Neural progenitor cell (in vitro differentiated cells): ENCODE measurements at regions not wholly inside any gene's neighbourhood (a gene's known extent, or its start where the extent isn't known, plus 50 kb on each side); places are given as distances from the start of the nearest gene placed in this dataset.

Experiments
- DNase-seq: peaks from one replicate; pipeline ENCODE4 v3.0.0-alpha.2; 2016; ENCODE audit warnings: low spot score
- H2AFZ ChIP-seq: fragments of 200-600 bp; sonication (generic); replicated peaks from 2 replicates; pipeline ENCODE4 v1.6.1; 2016; ENCODE audit warnings: antibody characterized with exemption
- H3F3A ChIP-seq: fragments of 200-600 bp; sonication (generic); 2 replicates; pipeline ENCODE4 v1.6.1; 2016; ENCODE audit warnings: antibody characterized with exemption, low read depth
- H3K27ac ChIP-seq: fragments of 200-600 bp; sonication (generic); 2 replicates; pipeline ENCODE4 v1.5.1; 2016; ENCODE audit warnings: mild to moderate bottlenecking
- H3K27me3 ChIP-seq: fragments of 200-600 bp; sonication (generic); 2 replicates; pipeline ENCODE4 v1.6.1; 2016; ENCODE audit warnings: mild to moderate bottlenecking, moderate library complexity
- H3K36me3 ChIP-seq: fragments of 200-600 bp; sonication (generic); 2 replicates; pipeline ENCODE4 v1.5.1; 2016
- H3K4me1 ChIP-seq: fragments of 200-600 bp; sonication (generic); 2 replicates; pipeline ENCODE4 v1.6.1; 2016; ENCODE audit warnings: mixed run types
- H3K4me2 ChIP-seq: fragments of 200-600 bp; sonication (generic); 2 replicates; pipeline ENCODE4 v1.6.1; 2016
- H3K4me3 ChIP-seq: fragments of 200-600 bp; sonication (generic); 2 replicates; pipeline ENCODE4 v1.5.1; 2016
- H3K79me2 ChIP-seq: fragments of 200-600 bp; sonication (generic); 2 replicates; pipeline ENCODE4 v1.6.1; 2016; ENCODE audit warnings: low read depth
- H3K9ac ChIP-seq: fragments of 200-600 bp; sonication (generic); 2 replicates; pipeline ENCODE4 v1.6.1; 2016
- H3K9me3 ChIP-seq: fragments of 200-600 bp; sonication (generic); 2 replicates; pipeline ENCODE4 v1.5.1; 2016; ENCODE audit warnings: low read depth
- H4K20me1 ChIP-seq: fragments of 200-600 bp; sonication (generic); 2 replicates; pipeline ENCODE4 v1.6.1; 2016; ENCODE audit warnings: low read depth
- H3K27ac Mint-ChIP-seq: 3 replicates; pipeline ENCODE4 v1.8.0; 2021; ENCODE audit warnings: mixed read lengths
- H3K27me3 Mint-ChIP-seq: 2 replicates; pipeline ENCODE4 v1.8.0; 2022; ENCODE audit warnings: low read depth, mild to moderate bottlenecking, inconsistent platforms, moderate library complexity, mixed read lengths; ENCODE audit not compliant: insufficient read depth
- H3K36me3 Mint-ChIP-seq: 3 replicates; pipeline ENCODE4 v1.8.0; 2021; ENCODE audit warnings: mixed read lengths
- H3K4me1 Mint-ChIP-seq: 3 replicates; pipeline ENCODE4 v1.8.0; 2021; ENCODE audit warnings: mixed read lengths
- H3K4me3 Mint-ChIP-seq: 3 replicates; pipeline ENCODE4 v1.8.0; 2021; ENCODE audit warnings: mild to moderate bottlenecking, moderate library complexity, mixed read lengths
- H3K9me3 Mint-ChIP-seq: 3 replicates; pipeline ENCODE4 v1.8.0; 2020; ENCODE audit warnings: mixed read lengths
- EZH2 ChIP-seq: fragments of 200-600 bp; sonication (generic); IDR thresholded peaks from 2 replicates; pipeline ENCODE4 v1.6.1; 2017; ENCODE audit warnings: antibody characterized with exemption, mild to moderate bottlenecking, moderate library complexity
- EZH2phosphoT487 ChIP-seq: fragments of 200-600 bp; sonication (generic); IDR thresholded peaks from 2 replicates; pipeline ENCODE4 v1.6.1; 2017; ENCODE audit warnings: antibody characterized with exemption
- TF ChIP-seq, protein P1 (sequence below): fragments of 200-600 bp; sonication (generic); IDR thresholded peaks from 2 replicates; pipeline ENCODE4 v1.5.1; 2017; ENCODE audit warnings: antibody characterized with exemption, mild to moderate bottlenecking

DNA sequence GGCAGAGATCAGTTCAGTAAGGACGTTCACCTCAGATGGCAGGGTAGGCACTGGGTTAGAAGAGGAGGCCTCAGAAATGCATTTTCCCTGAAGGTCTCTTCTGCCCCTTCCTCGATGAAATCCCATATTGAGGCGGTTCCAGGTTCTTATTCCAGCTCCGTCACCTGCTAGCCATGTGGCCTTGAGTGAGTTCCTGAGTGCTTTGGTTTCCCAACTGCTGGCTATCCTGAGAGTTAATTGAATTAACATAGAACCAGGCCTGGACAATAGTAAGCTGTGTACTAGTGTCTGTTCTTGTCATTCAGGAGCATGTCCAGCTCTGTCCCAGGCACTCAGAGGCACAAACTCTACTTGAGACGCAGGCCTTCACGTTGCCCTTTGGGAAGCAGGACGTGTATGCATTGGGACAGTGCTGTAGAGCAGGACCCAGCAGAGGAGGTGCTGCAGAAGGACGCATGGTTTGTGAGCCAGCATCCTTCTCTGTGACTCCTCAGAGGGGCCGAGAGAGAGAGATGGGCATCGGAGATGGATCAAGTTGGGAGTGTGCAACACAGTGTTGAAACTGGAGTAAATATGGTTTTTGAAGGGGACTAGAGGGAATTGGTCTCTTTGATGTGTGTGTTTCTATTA is 114.2 kb downstream of the ASB7 start:
- H3K4me3 ChIP-seq, result no peak overlapping the region
- no peaks in the 10 kb centered on the region for H3K36me3 Mint-ChIP-seq
- no peak overlapping the region for H3K27ac ChIP-seq
- H3K27me3 Mint-ChIP-seq, result peaks cover 7% of the 10 kb centered on the region
- peak overlapping the region; percentile 7 for H3K4me3 Mint-ChIP-seq
- no peak overlapping the region for H3K9ac ChIP-seq
- peaks cover 1% of the 10 kb centered on the region for H3K9me3 Mint-ChIP-seq
- H3K79me2 ChIP-seq, result no peaks in the 10 kb centered on the region
- no peak for TF ChIP-seq EZH2phosphoT487
- TF ChIP-seq EZH2, result no peak
- TF ChIP-seq, protein P1, sequence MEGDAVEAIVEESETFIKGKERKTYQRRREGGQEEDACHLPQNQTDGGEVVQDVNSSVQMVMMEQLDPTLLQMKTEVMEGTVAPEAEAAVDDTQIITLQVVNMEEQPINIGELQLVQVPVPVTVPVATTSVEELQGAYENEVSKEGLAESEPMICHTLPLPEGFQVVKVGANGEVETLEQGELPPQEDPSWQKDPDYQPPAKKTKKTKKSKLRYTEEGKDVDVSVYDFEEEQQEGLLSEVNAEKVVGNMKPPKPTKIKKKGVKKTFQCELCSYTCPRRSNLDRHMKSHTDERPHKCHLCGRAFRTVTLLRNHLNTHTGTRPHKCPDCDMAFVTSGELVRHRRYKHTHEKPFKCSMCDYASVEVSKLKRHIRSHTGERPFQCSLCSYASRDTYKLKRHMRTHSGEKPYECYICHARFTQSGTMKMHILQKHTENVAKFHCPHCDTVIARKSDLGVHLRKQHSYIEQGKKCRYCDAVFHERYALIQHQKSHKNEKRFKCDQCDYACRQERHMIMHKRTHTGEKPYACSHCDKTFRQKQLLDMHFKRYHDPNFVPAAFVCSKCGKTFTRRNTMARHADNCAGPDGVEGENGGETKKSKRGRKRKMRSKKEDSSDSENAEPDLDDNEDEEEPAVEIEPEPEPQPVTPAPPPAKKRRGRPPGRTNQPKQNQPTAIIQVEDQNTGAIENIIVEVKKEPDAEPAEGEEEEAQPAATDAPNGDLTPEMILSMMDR, result no peak
- no peak overlapping the region for H3K27ac Mint-ChIP-seq
- no peak overlapping the region for H3K4me2 ChIP-seq
- peaks cover 18% of the 10 kb centered on the region for H3K4me1 Mint-ChIP-seq
- no peak for DNase-seq
- H3K4me1 ChIP-seq, result no peaks in the 10 kb centered on the region
- H2AFZ ChIP-seq, result no peak overlapping the region
- no peaks in the 10 kb centered on the region for H3F3A ChIP-seq
- no peaks in the 10 kb centered on the region for H3K9me3 ChIP-seq
- no peaks in the 10 kb centered on the region for H3K36me3 ChIP-seq
- no peaks in the 10 kb centered on the region for H3K27me3 ChIP-seq
- no peaks in the 10 kb centered on the region for H4K20me1 ChIP-seq

DNA sequence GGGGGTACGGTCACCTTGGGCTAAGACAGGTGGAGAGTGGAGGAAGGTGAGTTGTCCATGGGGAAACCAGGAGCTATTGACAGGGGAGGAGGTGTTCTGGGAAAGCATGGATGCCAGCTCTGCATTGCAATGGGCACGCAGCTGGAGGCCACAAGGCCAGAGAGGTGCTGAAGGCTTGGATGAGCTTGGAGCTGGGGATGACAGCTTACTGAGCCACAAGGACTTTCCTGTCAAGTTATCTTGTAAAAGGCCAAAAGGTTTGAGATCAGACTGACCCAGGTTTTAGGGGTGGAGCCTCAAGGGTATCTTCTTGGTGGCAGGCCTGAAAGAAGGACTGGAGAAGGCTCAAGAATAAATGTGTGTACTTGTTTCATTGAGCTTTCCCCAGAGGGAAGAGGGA is 115.2 kb downstream of the ASB7 start:
- Histone ChIP-seq H2AFZ (no peak overlapping the region), H3K36me3 (no peaks in the 10 kb centered on the region), H3K4me1 (no peaks in the 10 kb centered on the region), H3K79me2 (no peaks in the 10 kb centered on the region), H3K27ac (no peak overlapping the region), H3K4me2 (no peak overlapping the region), H3K9me3 (no peaks in the 10 kb centered on the region), H3K4me3 (no peak overlapping the region), H3F3A (no peaks in the 10 kb centered on the region), H3K9ac (no peak overlapping the region), H4K20me1 (no peaks in the 10 kb centered on the region), H3K27me3 (no peaks in the 10 kb centered on the region)
- Mint-ChIP-seq H3K36me3 (no peaks in the 10 kb centered on the region), H3K27ac (no peak overlapping the region), H3K4me3 (no peak overlapping the region), H3K27me3 (peaks cover 7% of the 10 kb centered on the region), H3K9me3 (peaks cover 1% of the 10 kb centered on the region), H3K4me1 (peaks cover 22% of the 10 kb centered on the region)
- no peak for TF ChIP-seq EZH2phosphoT487
- TF ChIP-seq, protein P1, result no peak
- no peak for TF ChIP-seq EZH2
- no peak for DNase-seq

DNA sequence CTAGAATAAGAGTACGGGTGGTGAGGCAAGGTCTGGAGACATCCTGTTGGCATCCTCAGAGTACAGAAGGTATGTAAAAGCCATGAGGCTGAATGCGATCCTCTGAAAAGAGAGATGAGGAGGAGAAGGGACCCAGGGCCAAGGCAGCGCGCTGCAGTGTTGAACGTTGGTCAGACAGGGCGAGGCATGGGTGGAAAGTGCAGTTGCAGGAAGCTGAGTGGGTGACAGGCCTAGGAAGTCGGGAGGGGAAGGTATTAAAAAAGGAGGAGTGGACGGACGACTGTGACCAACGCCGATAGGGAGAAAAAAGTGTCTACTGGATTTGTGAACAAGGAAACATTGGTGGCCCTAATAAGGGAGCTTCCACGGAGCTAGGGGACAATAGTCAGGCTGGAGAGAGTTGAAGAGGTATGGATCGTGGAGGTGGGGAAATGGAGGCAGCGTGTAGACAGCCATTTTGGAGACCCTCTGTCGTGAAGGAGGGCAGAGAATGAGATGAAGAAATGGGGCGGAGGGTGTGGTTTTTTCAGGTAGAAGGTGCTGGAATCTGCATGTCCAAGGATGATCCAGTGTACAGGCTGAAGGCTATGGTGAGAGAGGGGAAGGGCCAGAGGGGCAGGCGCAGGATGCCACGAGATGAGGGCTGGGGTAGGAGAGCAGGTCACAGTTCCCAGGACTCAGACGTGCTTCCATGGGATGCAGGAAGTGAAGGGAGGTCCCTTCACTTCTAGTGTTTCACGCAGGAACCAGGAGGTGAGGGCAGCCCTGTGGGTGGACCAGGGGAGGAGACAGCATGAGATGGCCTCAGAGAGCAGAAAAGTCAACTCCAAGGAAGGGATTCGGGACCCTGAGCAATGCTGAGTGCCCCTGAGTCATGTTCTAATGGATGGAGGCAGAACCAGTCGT is 115.9 kb downstream of the ASB7 start:
- Mint-ChIP-seq H3K36me3 (no peaks in the 10 kb centered on the region), H3K9me3 (peaks cover 1% of the 10 kb centered on the region), H3K27ac (no peak overlapping the region), H3K4me1 (peaks cover 22% of the 10 kb centered on the region), H3K4me3 (no peak overlapping the region), H3K27me3 (peaks cover 9% of the 10 kb centered on the region)
- Histone ChIP-seq H3K27me3 (no peaks in the 10 kb centered on the region), H3K4me3 (no peak overlapping the region), H3K9ac (no peak overlapping the region), H3K79me2 (no peaks in the 10 kb centered on the region), H3K4me2 (no peak overlapping the region), H2AFZ (no peak overlapping the region), H3K27ac (no peak overlapping the region), H3K36me3 (no peaks in the 10 kb centered on the region), H4K20me1 (no peaks in the 10 kb centered on the region), H3K4me1 (no peaks in the 10 kb centered on the region), H3F3A (no peaks in the 10 kb centered on the region), H3K9me3 (no peaks in the 10 kb centered on the region)
- DNase-seq, result no peak
- TF ChIP-seq EZH2 (no peak), EZH2phosphoT487 (no peak)
- TF ChIP-seq, protein P1, result no peak
